ENCODE measurements at regions not wholly inside any gene's neighbourhood (a gene's known extent, or its start where the extent isn't known, plus 50 kb on each side); places are given as distances from the start of the nearest gene placed in this dataset.

- no peaks in the 10 kb centered on the region for H3K27me3 Mint-ChIP-seq
- H3K4me1 Mint-ChIP-seq, result no peaks in the 10 kb centered on the region
- ATAC-seq (replicated peaks), result no peak
- H3K27ac Mint-ChIP-seq, result no peak overlapping the region
- no peaks in the 10 kb centered on the region for H3K9me3 Mint-ChIP-seq
- H3K36me3 Mint-ChIP-seq (ENCODE audit: low read depth), result no peaks in the 10 kb centered on the region
- no peak overlapping the region for H3K4me3 Mint-ChIP-seq
Measured at GRCh38 chr12:59097876-59098275, 177.6 kb upstream of the LRIG3 start.

GRCh38 chr12:59096246-59096645 lies 175.9 kb upstream of the LRIG3 start:
- no peak for ATAC-seq (replicated peaks)
- no peak overlapping the region for H3K27ac Mint-ChIP-seq
- H3K27me3 Mint-ChIP-seq, result no peaks in the 10 kb centered on the region
- no peak overlapping the region for H3K4me3 Mint-ChIP-seq
- no peaks in the 10 kb centered on the region for H3K9me3 Mint-ChIP-seq
- H3K4me1 Mint-ChIP-seq, result no peaks in the 10 kb centered on the region
- H3K36me3 Mint-ChIP-seq (ENCODE audit: low read depth), result no peaks in the 10 kb centered on the region

GRCh38 chr12:59093073-59093772 lies 172.9 kb upstream of the LRIG3 start:
- Mint-ChIP-seq H3K4me1 (no peaks in the 10 kb centered on the region), H3K36me3 (ENCODE audit: low read depth) (no peaks in the 10 kb centered on the region), H3K4me3 (no peak overlapping the region), H3K9me3 (no peaks in the 10 kb centered on the region), H3K27me3 (no peaks in the 10 kb centered on the region), H3K27ac (no peak overlapping the region)
- ATAC-seq (replicated peaks), result no peak

- H3K9me3 Mint-ChIP-seq, result no peaks in the 10 kb centered on the region
- ATAC-seq (replicated peaks), result no peak
- H3K27ac Mint-ChIP-seq, result no peak overlapping the region
- no peak overlapping the region for H3K4me3 Mint-ChIP-seq
- H3K36me3 Mint-ChIP-seq (ENCODE audit: low read depth), result no peaks in the 10 kb centered on the region
- H3K4me1 Mint-ChIP-seq, result no peaks in the 10 kb centered on the region
- H3K27me3 Mint-ChIP-seq, result peaks cover 10% of the 10 kb centered on the region
Measured at GRCh38 chr12:59088673-59089072, 168.4 kb upstream of the LRIG3 start.

- Mint-ChIP-seq H3K4me1 (no peaks in the 10 kb centered on the region), H3K9me3 (no peaks in the 10 kb centered on the region), H3K4me3 (no peak overlapping the region), H3K36me3 (ENCODE audit: low read depth) (no peaks in the 10 kb centered on the region), H3K27ac (no peak overlapping the region), H3K27me3 (peaks cover 11% of the 10 kb centered on the region)
- no peak for ATAC-seq (replicated peaks)
Measured at GRCh38 chr12:59087691-59088090, 167.4 kb upstream of the LRIG3 start.

- peaks cover 11% of the 10 kb centered on the region for H3K27me3 Mint-ChIP-seq
- no peak overlapping the region for H3K4me3 Mint-ChIP-seq
- no peaks in the 10 kb centered on the region for H3K4me1 Mint-ChIP-seq
- no peaks in the 10 kb centered on the region for H3K36me3 Mint-ChIP-seq (ENCODE audit: low read depth)
- no peak for ATAC-seq (replicated peaks)
- no peaks in the 10 kb centered on the region for H3K9me3 Mint-ChIP-seq
- no peak overlapping the region for H3K27ac Mint-ChIP-seq
Measured at GRCh38 chr12:59087077-59087673, 166.9 kb upstream of the LRIG3 start.

- Mint-ChIP-seq H3K27ac (no peak overlapping the region), H3K27me3 (peaks cover 11% of the 10 kb centered on the region), H3K36me3 (ENCODE audit: low read depth) (no peaks in the 10 kb centered on the region), H3K4me1 (no peaks in the 10 kb centered on the region), H3K9me3 (no peaks in the 10 kb centered on the region), H3K4me3 (no peak overlapping the region)
- ATAC-seq (replicated peaks), result no peak
Measured at GRCh38 chr12:59086126-59086525, 165.8 kb upstream of the LRIG3 start.

GRCh38 chr12:59085690-59086089 lies 165.4 kb upstream of the LRIG3 start:
- no peaks in the 10 kb centered on the region for H3K36me3 Mint-ChIP-seq (ENCODE audit: low read depth)
- no peak for ATAC-seq (replicated peaks)
- H3K27me3 Mint-ChIP-seq, result peaks cover 11% of the 10 kb centered on the region
- no peak overlapping the region for H3K27ac Mint-ChIP-seq
- H3K9me3 Mint-ChIP-seq, result no peaks in the 10 kb centered on the region
- no peaks in the 10 kb centered on the region for H3K4me1 Mint-ChIP-seq
- no peak overlapping the region for H3K4me3 Mint-ChIP-seq

- H3K27me3 Mint-ChIP-seq, result peaks cover 11% of the 10 kb centered on the region
- no peaks in the 10 kb centered on the region for H3K9me3 Mint-ChIP-seq
- H3K4me1 Mint-ChIP-seq, result no peaks in the 10 kb centered on the region
- no peak for ATAC-seq (replicated peaks)
- H3K27ac Mint-ChIP-seq, result no peak overlapping the region
- no peaks in the 10 kb centered on the region for H3K36me3 Mint-ChIP-seq (ENCODE audit: low read depth)
- no peak overlapping the region for H3K4me3 Mint-ChIP-seq
Measured at GRCh38 chr12:59084511-59085375, 164.4 kb upstream of the LRIG3 start.

- H3K27ac Mint-ChIP-seq, result no peak overlapping the region
- peaks cover 11% of the 10 kb centered on the region for H3K27me3 Mint-ChIP-seq
- H3K36me3 Mint-ChIP-seq (ENCODE audit: low read depth), result no peaks in the 10 kb centered on the region
- H3K4me1 Mint-ChIP-seq, result no peaks in the 10 kb centered on the region
- no peak overlapping the region for H3K4me3 Mint-ChIP-seq
- no peaks in the 10 kb centered on the region for H3K9me3 Mint-ChIP-seq
- ATAC-seq (replicated peaks), result no peak
Measured at GRCh38 chr12:59082952-59083351, 162.6 kb upstream of the LRIG3 start.

- Mint-ChIP-seq H3K9me3 (no peaks in the 10 kb centered on the region), H3K4me1 (no peaks in the 10 kb centered on the region), H3K27me3 (peaks cover 6% of the 10 kb centered on the region), H3K4me3 (no peak overlapping the region), H3K27ac (no peak overlapping the region), H3K36me3 (ENCODE audit: low read depth) (no peaks in the 10 kb centered on the region)
- ATAC-seq (replicated peaks), result no peak
Measured at GRCh38 chr12:59080101-59080500, 159.8 kb upstream of the LRIG3 start.

- no peaks in the 10 kb centered on the region for H3K36me3 Mint-ChIP-seq (ENCODE audit: low read depth)
- H3K4me1 Mint-ChIP-seq, result no peaks in the 10 kb centered on the region
- no peak overlapping the region for H3K4me3 Mint-ChIP-seq
- H3K27me3 Mint-ChIP-seq, result peaks cover 7% of the 10 kb centered on the region
- no peak overlapping the region for H3K27ac Mint-ChIP-seq
- no peak for ATAC-seq (replicated peaks)
- H3K9me3 Mint-ChIP-seq, result peaks cover 1% of the 10 kb centered on the region
Measured at GRCh38 chr12:59079472-59079871, 159.2 kb upstream of the LRIG3 start.

GRCh38 chr12:59079002-59079401 lies 158.7 kb upstream of the LRIG3 start:
- no peak overlapping the region for H3K27ac Mint-ChIP-seq
- no peaks in the 10 kb centered on the region for H3K36me3 Mint-ChIP-seq (ENCODE audit: low read depth)
- ATAC-seq (replicated peaks), result no peak
- H3K4me1 Mint-ChIP-seq, result no peaks in the 10 kb centered on the region
- H3K4me3 Mint-ChIP-seq, result no peak overlapping the region
- H3K27me3 Mint-ChIP-seq, result peaks cover 7% of the 10 kb centered on the region
- peaks cover 3% of the 10 kb centered on the region for H3K9me3 Mint-ChIP-seq

- ATAC-seq (replicated peaks), result no peak
- H3K9me3 Mint-ChIP-seq, result peaks cover 3% of the 10 kb centered on the region
- H3K27ac Mint-ChIP-seq, result no peak overlapping the region
- no peaks in the 10 kb centered on the region for H3K36me3 Mint-ChIP-seq (ENCODE audit: low read depth)
- no peaks in the 10 kb centered on the region for H3K4me1 Mint-ChIP-seq
- peaks cover 2% of the 10 kb centered on the region for H3K27me3 Mint-ChIP-seq
- no peak overlapping the region for H3K4me3 Mint-ChIP-seq
Measured at GRCh38 chr12:59077575-59078426, 157.5 kb upstream of the LRIG3 start.

All from activated T-helper 17 cell treated with anti-CD3 and anti-CD28 coated beads, Interleukin-2, amount 50 U/mL, for 72 hours (primary cell).